Tibial artery (tissue), 4 donors: ENCODE measurements at regions not wholly inside any gene's neighbourhood (a gene's known extent, or its start where the extent isn't known, plus 50 kb on each side); places are given as distances from the start of the nearest gene placed in this dataset.

ENCODE experiments used
- DNase-seq, 2 donors: peaks; one replicate each; pipeline ENCODE4 v3.0.0-alpha.2; 2019
- H3K27ac ChIP-seq, 2 donors: fragments of 200-600 bp; sonication (generic) in 1 of 2; 1 replicate in 1 of 2; 2 replicates in 1 of 2; pipeline ENCODE4 v1.5.1; 2018 to 2019; ENCODE audit warnings: mild to moderate bottlenecking in 1 of 2
- H3K27me3 ChIP-seq, 2 donors: fragments of 200-600 bp; sonication (generic) in 1 of 2; one replicate each; pipeline versions ENCODE4 v1.5.1 to v1.6.0; 2016 to 2019
- H3K36me3 ChIP-seq, 3 donors: fragments of 200-600 bp; sonication (generic) in 2 of 3; one replicate each; pipeline ENCODE4 v1.5.1; 2016 to 2019; ENCODE audit warnings: mild to moderate bottlenecking in 2 of 3
- H3K4me1 ChIP-seq, 4 donors: fragments of 200-600 bp; sonication (generic) in 2 of 4; 1 replicate in 3 of 4; 2 replicates in 1 of 4; pipeline ENCODE4 v1.5.1; 2016 to 2019
- H3K4me3 ChIP-seq, 2 donors: fragments of 200-600 bp; sonication (generic) in 1 of 2; 1 replicate in 1 of 2; 2 replicates in 1 of 2; pipeline ENCODE4 v1.5.1; 2018 to 2019; ENCODE audit warnings: mild to moderate bottlenecking in 2 of 2
- H3K9me3 ChIP-seq, 3 donors: fragments of 200-600 bp; sonication (generic) in 1 of 3; one replicate each; pipeline ENCODE4 v1.5.1; 2016 to 2019
- intact Hi-C: fragments of 100-400 bp; cut with DNase I; formaldehyde crosslinking; loops from one replicate; pipeline ENCODE4 v1.15.0; 2023; ENCODE audit warnings: low total_unique reads
- TF ChIP-seq, protein P1 (sequence below), 2 experiments: fragments of 200-600 bp in 1 of 2; fragments of 450-650 bp in 1 of 2; IDR thresholded peaks; one replicate each; pipeline ENCODE4 v1.5.1; 2017 to 2019; ENCODE audit warnings: antibody characterized with exemption in 2 of 2, mild to moderate bottlenecking in 1 of 2, moderate library complexity in 1 of 2

DNA sequence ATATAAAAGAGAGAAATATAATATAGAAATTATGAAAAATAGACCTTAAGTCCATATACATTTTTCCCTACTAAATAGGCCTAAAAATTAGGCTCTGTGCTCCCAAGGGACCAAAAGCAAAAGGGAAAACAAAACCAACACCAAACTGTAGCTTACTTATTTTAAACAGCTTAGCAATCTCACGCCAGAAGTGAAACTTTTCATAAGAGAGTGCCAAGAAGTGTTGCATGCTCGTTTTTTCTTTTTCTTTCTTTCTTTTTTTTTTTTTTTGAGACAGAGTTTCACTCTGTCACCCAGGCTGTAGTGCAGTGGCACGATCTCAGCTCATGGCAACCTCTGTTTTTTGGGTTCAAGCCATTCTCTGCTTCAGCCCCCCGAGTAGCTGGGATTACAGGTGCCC is 250.4 kb downstream of the TMA16 start:
- Histone ChIP-seq H3K9me3 (no peaks in the 10 kb centered on the region), H3K27me3 (no peaks in the 10 kb centered on the region), H3K36me3 (no peaks in the 10 kb centered on the region), H3K4me1 (no peaks in the 10 kb centered on the region), H3K27ac (no peak overlapping the region), H3K4me3 (no peak overlapping the region)
- DNase-seq: no peak
- intact Hi-C loops: no loop called here
- TF ChIP-seq, protein P1, sequence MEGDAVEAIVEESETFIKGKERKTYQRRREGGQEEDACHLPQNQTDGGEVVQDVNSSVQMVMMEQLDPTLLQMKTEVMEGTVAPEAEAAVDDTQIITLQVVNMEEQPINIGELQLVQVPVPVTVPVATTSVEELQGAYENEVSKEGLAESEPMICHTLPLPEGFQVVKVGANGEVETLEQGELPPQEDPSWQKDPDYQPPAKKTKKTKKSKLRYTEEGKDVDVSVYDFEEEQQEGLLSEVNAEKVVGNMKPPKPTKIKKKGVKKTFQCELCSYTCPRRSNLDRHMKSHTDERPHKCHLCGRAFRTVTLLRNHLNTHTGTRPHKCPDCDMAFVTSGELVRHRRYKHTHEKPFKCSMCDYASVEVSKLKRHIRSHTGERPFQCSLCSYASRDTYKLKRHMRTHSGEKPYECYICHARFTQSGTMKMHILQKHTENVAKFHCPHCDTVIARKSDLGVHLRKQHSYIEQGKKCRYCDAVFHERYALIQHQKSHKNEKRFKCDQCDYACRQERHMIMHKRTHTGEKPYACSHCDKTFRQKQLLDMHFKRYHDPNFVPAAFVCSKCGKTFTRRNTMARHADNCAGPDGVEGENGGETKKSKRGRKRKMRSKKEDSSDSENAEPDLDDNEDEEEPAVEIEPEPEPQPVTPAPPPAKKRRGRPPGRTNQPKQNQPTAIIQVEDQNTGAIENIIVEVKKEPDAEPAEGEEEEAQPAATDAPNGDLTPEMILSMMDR (IDR thresholded peaks at IDR 0.05): no peak

DNA sequence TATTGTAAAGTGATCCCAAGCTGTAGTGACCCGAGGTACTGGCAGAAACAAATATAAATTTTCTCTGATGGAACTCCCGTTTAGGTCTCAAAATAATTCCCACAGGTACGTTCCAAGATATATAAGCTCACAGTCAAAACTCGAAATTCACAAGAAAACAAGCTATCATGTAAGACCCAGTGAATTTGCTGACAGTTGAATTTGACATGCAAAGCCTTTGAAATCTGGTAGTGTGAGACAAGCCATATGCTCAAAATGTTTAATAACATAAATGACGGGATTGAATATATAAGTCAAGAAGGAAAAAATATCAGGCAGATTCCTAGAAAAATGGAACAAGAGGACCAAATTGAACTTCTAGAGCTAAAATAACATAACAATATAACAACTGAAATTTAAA is 252.8 kb downstream of the TMA16 start:
- no peaks in the 10 kb centered on the region for H3K27me3 ChIP-seq
- TF ChIP-seq, protein P1 (IDR thresholded peaks at IDR 0.05): no peak
- DNase-seq: no peak
- no peaks in the 10 kb centered on the region for H3K4me1 ChIP-seq
- no peak overlapping the region for H3K4me3 ChIP-seq
- no peaks in the 10 kb centered on the region for H3K9me3 ChIP-seq
- no peak overlapping the region for H3K27ac ChIP-seq
- H3K36me3 ChIP-seq: no peaks in the 10 kb centered on the region
- intact Hi-C loops: no loop called here

DNA sequence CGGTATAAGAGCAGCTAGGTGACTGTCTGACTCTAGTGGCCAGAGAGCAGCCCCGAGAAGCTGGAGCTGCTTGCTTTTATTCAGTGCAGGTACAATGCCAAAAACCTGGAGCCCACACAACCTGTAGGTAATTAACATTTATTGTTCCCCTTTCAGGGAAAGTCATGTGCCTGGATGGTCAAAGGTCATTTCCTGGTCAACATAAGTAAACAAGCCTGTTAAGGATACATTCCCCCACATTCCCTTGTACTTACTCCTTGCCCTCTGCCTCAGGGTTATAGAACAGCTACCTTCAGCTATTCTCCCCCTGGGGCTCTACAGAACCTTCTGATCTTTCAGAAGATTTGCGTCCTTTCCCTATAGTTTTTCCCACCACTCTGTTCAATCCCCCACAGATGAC is 253.4 kb downstream of the TMA16 start:
- Histone ChIP-seq H3K4me1 (no peaks in the 10 kb centered on the region), H3K27me3 (no peaks in the 10 kb centered on the region), H3K4me3 (no peak overlapping the region), H3K27ac (no peak overlapping the region), H3K36me3 (no peaks in the 10 kb centered on the region), H3K9me3 (no peaks in the 10 kb centered on the region)
- DNase-seq: no peak
- TF ChIP-seq, protein P1 (IDR thresholded peaks at IDR 0.05): no peak
- intact Hi-C loops: no loop called here

DNA sequence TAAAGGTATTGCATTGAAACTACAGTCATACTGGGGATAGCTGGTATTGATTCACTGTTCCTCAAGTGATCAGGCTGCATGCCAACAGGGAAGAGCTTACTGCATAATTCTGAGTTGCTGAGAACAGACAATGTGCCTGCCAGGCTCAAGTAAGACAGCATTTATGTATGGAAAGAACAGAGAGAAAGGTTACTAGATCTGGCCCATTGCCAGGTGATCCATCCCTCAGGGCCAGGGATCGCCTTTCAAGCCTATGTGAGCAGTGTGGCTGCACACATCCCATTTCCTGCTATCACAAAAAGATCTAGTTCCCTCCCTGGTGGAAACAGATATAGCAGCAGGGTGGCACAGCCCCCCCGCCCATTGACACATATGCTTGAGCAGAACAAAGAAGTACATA is 254.0 kb downstream of the TMA16 start:
- no peak overlapping the region for H3K4me3 ChIP-seq
- DNase-seq: no peak
- H3K36me3 ChIP-seq: no peaks in the 10 kb centered on the region
- H3K9me3 ChIP-seq: no peaks in the 10 kb centered on the region
- no peaks in the 10 kb centered on the region for H3K27me3 ChIP-seq
- no peaks in the 10 kb centered on the region for H3K4me1 ChIP-seq
- TF ChIP-seq, protein P1 (IDR thresholded peaks at IDR 0.05): no peak
- H3K27ac ChIP-seq: no peak overlapping the region
- intact Hi-C loops: no loop called here

DNA sequence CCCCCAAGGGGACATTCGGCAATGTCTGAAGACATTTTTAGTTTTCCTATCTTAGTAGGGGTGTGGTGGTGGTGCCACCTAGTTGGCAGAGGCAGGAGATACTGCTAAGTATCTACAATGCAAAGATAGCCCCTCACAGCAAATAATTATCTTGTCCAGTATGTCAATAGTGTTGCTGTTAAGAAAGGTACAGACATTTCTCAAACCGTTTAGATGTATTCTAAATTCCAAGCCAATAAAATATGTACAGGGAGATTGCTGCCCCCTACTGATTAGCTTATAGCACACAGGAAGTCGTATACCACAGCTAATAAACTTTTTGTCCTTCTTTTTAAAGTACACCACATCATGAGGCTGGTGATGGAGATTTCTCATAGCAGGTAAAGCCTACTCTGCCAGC is 260.5 kb downstream of the TMA16 start:
- TF ChIP-seq, protein P1 (IDR thresholded peaks at IDR 0.05): no peak
- H3K36me3 ChIP-seq: no peaks in the 10 kb centered on the region
- DNase-seq: no peak
- intact Hi-C loops: no loop called here
- no peaks in the 10 kb centered on the region for H3K4me1 ChIP-seq
- H3K9me3 ChIP-seq: no peaks in the 10 kb centered on the region
- H3K4me3 ChIP-seq: no peak overlapping the region
- no peaks in the 10 kb centered on the region for H3K27me3 ChIP-seq
- no peak overlapping the region for H3K27ac ChIP-seq

DNA sequence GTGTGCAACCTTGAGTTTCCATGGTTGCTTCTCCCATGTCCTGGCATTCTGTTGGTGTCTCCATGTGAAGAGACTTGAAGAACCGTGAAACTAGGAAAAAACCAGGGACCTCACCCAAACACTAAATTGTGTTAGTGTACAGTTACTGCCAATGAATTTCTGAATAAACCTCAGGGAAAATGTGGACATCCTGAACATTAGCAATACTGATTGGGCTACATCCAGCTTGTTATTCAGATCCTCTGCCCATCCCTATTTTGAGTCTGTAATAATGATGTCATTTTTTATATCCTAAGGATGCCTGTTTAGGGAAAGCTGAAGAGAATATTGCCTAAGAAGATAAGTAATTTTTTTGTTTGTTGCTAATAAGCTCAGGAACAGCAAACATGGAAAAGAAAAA is 262.7 kb downstream of the TMA16 start:
- TF ChIP-seq, protein P1 (IDR thresholded peaks at IDR 0.05): no peak
- H3K27ac ChIP-seq: no peak overlapping the region
- intact Hi-C loops: no loop called here
- no peaks in the 10 kb centered on the region for H3K36me3 ChIP-seq
- no peaks in the 10 kb centered on the region for H3K4me1 ChIP-seq
- no peak overlapping the region for H3K4me3 ChIP-seq
- DNase-seq: no peak
- H3K9me3 ChIP-seq: no peaks in the 10 kb centered on the region
- no peaks in the 10 kb centered on the region for H3K27me3 ChIP-seq
